Spleen (tissue), 7 donors: ENCODE measurements at regions not wholly inside any gene's neighbourhood (a gene's known extent, or its start where the extent isn't known, plus 50 kb on each side); places are given as distances from the start of the nearest gene placed in this dataset.

Experiments used
- POLR2A ChIP-seq, 3 donors: fragments of 450-650 bp; IDR thresholded peaks; one replicate each; pipeline ENCODE4 v1.5.1; 2017; ENCODE audit warnings: antibody characterized with exemption in 3 of 3, mild to moderate bottlenecking in 1 of 3
- POLR2AphosphoS5 ChIP-seq, 3 donors: sonication (generic); formaldehyde crosslinking; IDR thresholded peaks; one replicate each; pipeline ENCODE4 v1.5.1; 2017; ENCODE audit warnings: antibody characterized with exemption in 3 of 3
- TF ChIP-seq, protein P1 (sequence below), 11 experiments: fragments of 200-600 bp in 7 of 11; fragments of 450-650 bp in 4 of 11; sonication (generic) in 4 of 11; IDR thresholded peaks in 8 of 11; conservative IDR thresholded peaks in 3 of 11; 1 replicate in 7 of 11; 2 replicates in 4 of 11; pipeline versions ENCODE4 v1.4.0 to v1.8.0; 2016 to 2021; ENCODE audit warnings: antibody characterized with exemption in 11 of 11, inconsistent platforms in 4 of 11, mild to moderate bottlenecking in 1 of 11
- donor health status: DM: no; HTN: no; CAD: no; lungs with moderate emphysema.
- donor health status: DM: no; HTN: no; CAD: no.
- donor health status: DM: no; HTN: no; CAD: no.

DNA sequence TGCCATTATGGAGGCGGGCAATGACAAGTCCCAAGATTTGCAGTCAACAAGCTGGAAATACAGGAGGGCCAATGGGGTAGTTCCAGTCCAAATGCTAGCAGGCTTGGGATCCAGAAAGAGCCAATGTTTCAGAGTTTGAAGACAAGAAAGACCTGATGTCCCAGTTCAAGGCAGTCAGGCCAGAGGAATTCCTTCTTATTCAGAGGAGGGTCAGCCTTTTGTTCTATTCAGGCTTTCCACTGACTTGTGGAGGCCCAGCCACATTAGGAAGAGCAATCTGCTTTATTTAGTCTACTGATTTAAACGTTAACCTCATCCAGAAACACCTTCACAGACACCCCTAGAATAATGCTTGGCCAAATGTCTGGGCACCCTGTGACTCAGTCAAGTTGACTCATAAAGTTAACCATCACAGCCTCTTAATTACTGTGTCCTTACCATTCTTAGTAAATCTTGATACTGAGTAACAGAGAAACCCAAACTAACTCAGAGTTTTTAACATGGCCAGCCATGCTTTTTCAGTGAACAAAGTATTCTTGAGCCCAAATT lies 50.9 kb upstream of the NPHP3 start:
- TF ChIP-seq, protein P1, sequence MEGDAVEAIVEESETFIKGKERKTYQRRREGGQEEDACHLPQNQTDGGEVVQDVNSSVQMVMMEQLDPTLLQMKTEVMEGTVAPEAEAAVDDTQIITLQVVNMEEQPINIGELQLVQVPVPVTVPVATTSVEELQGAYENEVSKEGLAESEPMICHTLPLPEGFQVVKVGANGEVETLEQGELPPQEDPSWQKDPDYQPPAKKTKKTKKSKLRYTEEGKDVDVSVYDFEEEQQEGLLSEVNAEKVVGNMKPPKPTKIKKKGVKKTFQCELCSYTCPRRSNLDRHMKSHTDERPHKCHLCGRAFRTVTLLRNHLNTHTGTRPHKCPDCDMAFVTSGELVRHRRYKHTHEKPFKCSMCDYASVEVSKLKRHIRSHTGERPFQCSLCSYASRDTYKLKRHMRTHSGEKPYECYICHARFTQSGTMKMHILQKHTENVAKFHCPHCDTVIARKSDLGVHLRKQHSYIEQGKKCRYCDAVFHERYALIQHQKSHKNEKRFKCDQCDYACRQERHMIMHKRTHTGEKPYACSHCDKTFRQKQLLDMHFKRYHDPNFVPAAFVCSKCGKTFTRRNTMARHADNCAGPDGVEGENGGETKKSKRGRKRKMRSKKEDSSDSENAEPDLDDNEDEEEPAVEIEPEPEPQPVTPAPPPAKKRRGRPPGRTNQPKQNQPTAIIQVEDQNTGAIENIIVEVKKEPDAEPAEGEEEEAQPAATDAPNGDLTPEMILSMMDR (IDR thresholded peaks at IDR 0.05 in 8 of 11, conservative IDR thresholded peaks at IDR 0.05 in 3 of 11) = no peak
- TF ChIP-seq POLR2A (IDR thresholded peaks at IDR 0.05) = no peak
- no peak for TF ChIP-seq POLR2AphosphoS5 (IDR thresholded peaks at IDR 0.05)
